MM.1S (cell line): ENCODE measurements at regions not wholly inside any gene's neighbourhood (a gene's known extent, or its start where the extent isn't known, plus 50 kb on each side); places are given as distances from the start of the nearest gene placed in this dataset.

ENCODE experiments used
- CTCF ChIP-seq: fragments of 300-600 bp; sonication (generic); IDR thresholded peaks from 2 replicates; pipeline ENCODE4 v1.5.1; 2016; ENCODE audit warnings: antibody characterized with exemption, low read length, mixed read lengths
- EZH2 ChIP-seq: fragments of 300-600 bp; sonication (generic); optimal IDR thresholded peaks from 2 replicates; pipeline ENCODE3; 2017; ENCODE audit warnings: low read depth, mild to moderate bottlenecking, antibody characterized with exemption, low read length, mixed read lengths
- EZH2phosphoT487 ChIP-seq: fragments of 300-600 bp; sonication (generic); IDR thresholded peaks from 2 replicates; pipeline ENCODE4 v1.6.1; 2018; ENCODE audit warnings: antibody characterized with exemption, low read length

- TF ChIP-seq CTCF (no peak), EZH2 (no peak), EZH2phosphoT487 (no peak)
These were observed 71.7 kb upstream of the GTSF1L start for GRCh38 chr20:43798291-43799149.
